OCI-LY7 (cell line): ENCODE measurements at regions not wholly inside any gene's neighbourhood (a gene's known extent, or its start where the extent isn't known, plus 50 kb on each side); places are given as distances from the start of the nearest gene placed in this dataset.

ENCODE experiments used
- BruUV-seq: library from RNA; stranded (reverse); fragments of 400-500 nt; replicated peaks from 2 replicates; lab custom pipeline; 2021; lab: Mats Ljungman, UMichigan
- CTCF ChIA-PET: fragments of 300-600 bp; sonication (Branson Sonifier 250); formaldehyde crosslinking; loops from one replicate; lab custom pipeline; 2022; ENCODE audit warnings: antibody characterized with exemption; ENCODE audit not compliant: unreplicated experiment; lab: Charles Lee
- POLR2A ChIA-PET: fragments of 300-600 bp; sonication (Branson Sonifier 250); formaldehyde crosslinking; loops from one replicate; lab custom pipeline; 2022; ENCODE audit warnings: antibody characterized with exemption; lab: Charles Lee
- DNase-seq: peaks from one replicate; pipeline ENCODE4 v3.0.0-alpha.2; 2015; ENCODE audit warnings: low spot score
- H2AFZ ChIP-seq: fragments of 200-600 bp; sonication (generic), shearing (Covaris generic); 2 replicates; pipeline ENCODE4 v1.6.1; 2014; ENCODE audit warnings: mild to moderate bottlenecking, antibody characterized with exemption, low read length, moderate library complexity
- H3K27ac ChIP-seq: fragments of 200-600 bp; sonication (generic); 2 replicates; pipeline ENCODE4 v1.5.1; 2014; ENCODE audit warnings: mixed run types, low read depth, mild to moderate bottlenecking, moderate library complexity, low read length, inconsistent platforms; ENCODE audit not compliant: poor library complexity, severe bottlenecking
- H3K36me3 ChIP-seq: fragments of 200-600 bp; sonication (generic); 2 replicates; pipeline ENCODE4 v1.6.1; 2014; ENCODE audit warnings: mild to moderate bottlenecking, antibody characterized with exemption, low read length, moderate library complexity, mixed read lengths; ENCODE audit not compliant: insufficient read depth
- H3K4me1 ChIP-seq: fragments of 200-600 bp; sonication (generic); 2 replicates; pipeline ENCODE4 v1.5.1; 2014; ENCODE audit warnings: mild to moderate bottlenecking, low read length; ENCODE audit not compliant: insufficient read depth, poor library complexity, severe bottlenecking
- H3K4me2 ChIP-seq: fragments of 200-600 bp; sonication (generic); 2 replicates; pipeline ENCODE4 v1.6.1; 2014; ENCODE audit warnings: mild to moderate bottlenecking, low read length
- H3K4me3 ChIP-seq: fragments of 200-600 bp; sonication (generic); 2 replicates; pipeline ENCODE4 v1.5.1; 2014; ENCODE audit warnings: mild to moderate bottlenecking, low read depth, low read length; ENCODE audit not compliant: poor library complexity, severe bottlenecking
- H3K79me2 ChIP-seq: fragments of 200-600 bp; sonication (generic); 2 replicates; pipeline ENCODE4 v1.6.1; 2016; ENCODE audit warnings: low read depth, mild to moderate bottlenecking, low read length, moderate library complexity, mixed read lengths; ENCODE audit not compliant: insufficient read depth
- H3K9me2 ChIP-seq: fragments of 200-600 bp; sonication (generic); 2 replicates; pipeline ENCODE4 v1.6.1; 2016; ENCODE audit warnings: mild to moderate bottlenecking, low read length, mixed read lengths; ENCODE audit not compliant: insufficient read depth
- H3K9me3 ChIP-seq: fragments of 200-600 bp; sonication (generic); 2 replicates; pipeline ENCODE4 v1.6.1; 2014; ENCODE audit warnings: mild to moderate bottlenecking, mixed run types, low read length, mixed read lengths
- H4K20me1 ChIP-seq: fragments of 200-600 bp; sonication (generic); 2 replicates; pipeline ENCODE4 v1.6.1; 2014; ENCODE audit warnings: mild to moderate bottlenecking, antibody characterized with exemption, low read length, moderate library complexity, mixed read lengths; ENCODE audit not compliant: insufficient read depth
- EZH2phosphoT487 ChIP-seq: fragments of 200-600 bp; sonication (generic); IDR thresholded peaks from 2 replicates; pipeline ENCODE4 v1.6.1; 2018; ENCODE audit warnings: low read depth, borderline replicate concordance, mild to moderate bottlenecking, mixed run types, antibody characterized with exemption, low read length, moderate library complexity, mixed read lengths
- intact Hi-C: fragments of 100-400 bp; cut with micrococcal nuclease; formaldehyde crosslinking; loops from one replicate; pipeline ENCODE4 v1.10.0; 2022; ENCODE audit not compliant: unreplicated experiment
- TF ChIP-seq, protein P1 (sequence below): fragments of 200-600 bp; sonication (generic); conservative IDR thresholded peaks from 2 replicates; pipeline ENCODE4 v1.5.1; 2014; ENCODE audit warnings: mild to moderate bottlenecking, antibody characterized with exemption, low read length, moderate library complexity, mixed read lengths

DNA sequence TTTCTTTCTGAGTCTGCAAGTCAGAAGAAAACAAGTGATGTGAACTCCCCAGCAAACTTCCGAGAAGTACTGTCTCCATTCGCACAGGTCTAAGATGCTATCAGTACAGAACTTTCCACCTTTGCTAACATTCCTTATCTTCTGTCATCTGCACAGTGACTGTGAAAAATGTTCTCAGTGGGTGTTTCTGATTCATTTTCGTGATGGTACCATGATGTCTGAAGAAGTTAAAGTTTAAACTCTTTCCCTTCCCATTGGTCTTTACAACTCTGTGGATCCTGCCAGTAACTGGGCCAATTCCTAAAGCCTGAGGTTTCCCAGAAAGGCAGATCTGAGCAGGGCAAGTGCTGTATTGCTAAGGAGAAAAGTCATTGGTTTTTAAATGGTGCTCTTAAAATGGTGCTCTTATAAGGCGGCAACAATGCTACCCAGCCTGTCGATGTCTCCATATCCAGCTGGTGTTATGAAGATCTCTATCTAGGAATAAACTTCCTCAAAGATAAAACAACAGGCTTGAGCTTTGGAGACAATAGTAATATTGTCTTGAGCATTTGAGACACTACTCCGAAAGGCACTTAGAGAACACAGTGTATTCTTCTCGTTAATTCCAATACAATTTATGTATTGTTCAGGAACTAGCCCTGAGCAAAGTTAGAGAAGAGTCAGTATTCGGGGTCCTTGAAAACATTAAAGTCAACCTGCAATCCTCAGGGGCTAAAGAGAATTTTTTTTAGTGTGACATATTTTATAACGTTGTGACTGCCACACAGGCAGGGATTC lies 232.3 kb downstream of the OSR1 start:
- no peak overlapping the region for H3K4me3 ChIP-seq
- H3K36me3 ChIP-seq, result no peaks in the 10 kb centered on the region
- no peak overlapping the region for H3K4me2 ChIP-seq
- H3K4me1 ChIP-seq, result no peaks in the 10 kb centered on the region
- H3K9me2 ChIP-seq, result no peaks in the 10 kb centered on the region
- DNase-seq, result no peak
- CTCF ChIA-PET, result no interaction called here
- intact Hi-C loops, result no loop called here
- POLR2A ChIA-PET, result interaction anchor here (0.7 kb wide), 2 partner anchors 18 to 101 kb away, joined by 3 to 6 read pairs; no protein-coding TSS in a partner anchor
- BruUV-seq, result no TSS peak
- no peak overlapping the region for H2AFZ ChIP-seq
- no peak overlapping the region for H3K27ac ChIP-seq
- H4K20me1 ChIP-seq, result no peaks in the 10 kb centered on the region
- no peaks in the 10 kb centered on the region for H3K9me3 ChIP-seq
- TF ChIP-seq, protein P1, sequence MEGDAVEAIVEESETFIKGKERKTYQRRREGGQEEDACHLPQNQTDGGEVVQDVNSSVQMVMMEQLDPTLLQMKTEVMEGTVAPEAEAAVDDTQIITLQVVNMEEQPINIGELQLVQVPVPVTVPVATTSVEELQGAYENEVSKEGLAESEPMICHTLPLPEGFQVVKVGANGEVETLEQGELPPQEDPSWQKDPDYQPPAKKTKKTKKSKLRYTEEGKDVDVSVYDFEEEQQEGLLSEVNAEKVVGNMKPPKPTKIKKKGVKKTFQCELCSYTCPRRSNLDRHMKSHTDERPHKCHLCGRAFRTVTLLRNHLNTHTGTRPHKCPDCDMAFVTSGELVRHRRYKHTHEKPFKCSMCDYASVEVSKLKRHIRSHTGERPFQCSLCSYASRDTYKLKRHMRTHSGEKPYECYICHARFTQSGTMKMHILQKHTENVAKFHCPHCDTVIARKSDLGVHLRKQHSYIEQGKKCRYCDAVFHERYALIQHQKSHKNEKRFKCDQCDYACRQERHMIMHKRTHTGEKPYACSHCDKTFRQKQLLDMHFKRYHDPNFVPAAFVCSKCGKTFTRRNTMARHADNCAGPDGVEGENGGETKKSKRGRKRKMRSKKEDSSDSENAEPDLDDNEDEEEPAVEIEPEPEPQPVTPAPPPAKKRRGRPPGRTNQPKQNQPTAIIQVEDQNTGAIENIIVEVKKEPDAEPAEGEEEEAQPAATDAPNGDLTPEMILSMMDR, result no peak
- TF ChIP-seq EZH2phosphoT487, result no peak
- H3K79me2 ChIP-seq, result no peaks in the 10 kb centered on the region

DNA sequence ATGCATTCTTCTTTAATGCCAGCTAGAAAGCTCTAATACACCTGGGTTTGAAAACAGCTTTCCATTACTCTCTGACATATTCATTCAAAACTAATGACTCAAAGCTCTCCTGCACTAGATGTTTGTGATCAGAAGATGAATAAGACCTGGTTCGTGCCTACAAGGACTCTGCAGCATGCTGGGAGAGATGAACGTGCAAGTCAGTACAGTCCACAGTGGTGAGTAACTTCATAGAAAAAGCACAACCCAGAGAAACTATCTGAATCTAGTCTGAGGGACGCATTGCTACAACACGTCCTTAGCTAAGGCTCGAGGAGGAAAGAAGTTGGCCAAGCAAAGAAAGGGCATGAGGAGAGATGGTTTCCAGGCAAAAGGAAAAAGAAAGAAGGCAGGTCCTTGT lies 234.3 kb downstream of the OSR1 start:
- Histone ChIP-seq H4K20me1 (no peaks in the 10 kb centered on the region), H3K4me3 (no peak overlapping the region), H3K27ac (no peak overlapping the region), H2AFZ (no peak overlapping the region), H3K4me1 (no peaks in the 10 kb centered on the region), H3K4me2 (no peak overlapping the region), H3K9me2 (no peaks in the 10 kb centered on the region), H3K9me3 (no peaks in the 10 kb centered on the region), H3K36me3 (no peaks in the 10 kb centered on the region), H3K79me2 (no peaks in the 10 kb centered on the region)
- intact Hi-C loops, result no loop called here
- TF ChIP-seq, protein P1, result no peak
- TF ChIP-seq EZH2phosphoT487, result no peak
- DNase-seq, result no peak
- POLR2A ChIA-PET, result interaction anchor here (0.7 kb wide), 2 partner anchors 365 to 452 kb away, joined by 3 to 4 read pairs; no protein-coding TSS in a partner anchor
- CTCF ChIA-PET, result no interaction called here
- no TSS peak for BruUV-seq

DNA sequence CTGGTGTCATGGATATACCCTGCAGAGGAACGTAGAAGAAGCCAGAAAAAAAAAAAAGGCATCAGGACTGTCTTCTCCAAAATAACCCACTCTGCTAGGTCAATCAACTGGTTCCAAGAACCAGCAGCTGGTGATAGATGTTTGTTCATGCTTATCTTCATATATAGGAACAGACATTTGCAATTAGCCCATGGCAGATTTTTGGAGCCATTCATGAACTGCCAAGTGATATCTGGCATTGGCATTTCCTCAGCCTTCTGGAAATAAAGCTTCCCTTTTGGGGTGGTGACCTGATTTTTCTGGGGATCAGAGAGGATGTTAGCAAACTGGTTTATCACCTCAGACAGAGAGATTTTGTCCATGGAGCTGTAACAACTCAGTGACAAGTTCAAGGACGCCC lies 234.9 kb downstream of the OSR1 start:
- no peak for DNase-seq
- BruUV-seq, result no TSS peak
- no peak overlapping the region for H3K4me3 ChIP-seq
- ChIA-PET POLR2A (interaction anchor here (0.7 to 1.1 kb wide), 3 partner anchors 14 to 453 kb away, joined by 3 to 4 read pairs (median 3); no protein-coding TSS in a partner anchor), CTCF (no interaction called here)
- no peaks in the 10 kb centered on the region for H3K4me1 ChIP-seq
- intact Hi-C loops, result no loop called here
- no peak overlapping the region for H2AFZ ChIP-seq
- H3K36me3 ChIP-seq, result no peaks in the 10 kb centered on the region
- no peak overlapping the region for H3K27ac ChIP-seq
- H3K9me3 ChIP-seq, result no peaks in the 10 kb centered on the region
- TF ChIP-seq, protein P1, result no peak
- no peak for TF ChIP-seq EZH2phosphoT487
- H3K9me2 ChIP-seq, result no peaks in the 10 kb centered on the region
- H3K79me2 ChIP-seq, result no peaks in the 10 kb centered on the region
- no peak overlapping the region for H3K4me2 ChIP-seq
- H4K20me1 ChIP-seq, result no peaks in the 10 kb centered on the region
